GM12873 (cell line): ENCODE measurements at regions not wholly inside any gene's neighbourhood (a gene's known extent, or its start where the extent isn't known, plus 50 kb on each side); places are given as distances from the start of the nearest gene placed in this dataset.

Experiments used
- CTCF ChIP-seq: IDR thresholded peaks from 2 replicates; pipeline ENCODE4 v1.5.1; 2012; ENCODE audit warnings: low read depth, mild to moderate bottlenecking, moderate library complexity, low read length, control low read depth; ENCODE audit not compliant: insufficient read depth; ENCODE audit errors: missing control alignments

GRCh38 chr1:216983823-216984222 lies 260.6 kb upstream of the ESRRG start:
- TF ChIP-seq CTCF, result no peak

GRCh38 chr1:216961516-216961915 lies 238.3 kb upstream of the ESRRG start:
- TF ChIP-seq CTCF, result no peak

GRCh38 chr1:216960716-216961115 lies 237.5 kb upstream of the ESRRG start:
- no peak for TF ChIP-seq CTCF

- TF ChIP-seq CTCF, result no peak
Measured at GRCh38 chr1:216958569-216958968, 235.3 kb upstream of the ESRRG start.

- no peak for TF ChIP-seq CTCF
Measured at GRCh38 chr1:216953495-216953894, 230.3 kb upstream of the ESRRG start.

- TF ChIP-seq CTCF, result no peak
Measured at GRCh38 chr1:216952864-216953263, 229.6 kb upstream of the ESRRG start.

GRCh38 chr1:216945538-216946080 lies 222.4 kb upstream of the ESRRG start:
- TF ChIP-seq CTCF, result no peak

- TF ChIP-seq CTCF, result no peak
Measured at GRCh38 chr1:216944864-216945510, 221.8 kb upstream of the ESRRG start.
